HG03342 (cell line): ENCODE measurements at regions not wholly inside any gene's neighbourhood (a gene's known extent, or its start where the extent isn't known, plus 50 kb on each side); places are given as distances from the start of the nearest gene placed in this dataset.

ENCODE experiments used
- ATAC-seq: cut with Tn5 transposase; IDR thresholded peaks from one replicate; pipeline ENCODE4 v1.9.1; 2021; ENCODE audit warnings: mild to moderate bottlenecking, moderate library complexity; ENCODE audit not compliant: unreplicated experiment

DNA sequence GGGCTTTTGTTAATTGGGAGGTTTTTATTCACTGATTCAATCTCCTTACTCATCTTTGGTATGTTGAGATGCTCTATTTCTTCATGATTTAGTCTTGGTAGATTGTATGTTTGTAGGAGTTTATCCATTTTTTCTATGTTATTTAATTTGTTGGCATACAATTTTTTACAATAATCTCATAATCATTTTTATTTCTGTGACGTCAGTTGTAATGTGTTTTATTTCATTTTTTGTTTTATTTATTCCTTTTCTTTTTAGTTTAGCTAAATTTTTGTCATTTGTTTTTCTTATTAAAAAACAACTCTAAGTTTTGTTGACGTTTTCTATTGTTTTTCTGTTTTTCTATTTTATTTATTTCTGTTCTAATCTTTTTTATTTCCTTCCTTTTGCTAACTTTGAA, 389.8 kb downstream of the HS3ST3B1 start:
- no peak for ATAC-seq

DNA sequence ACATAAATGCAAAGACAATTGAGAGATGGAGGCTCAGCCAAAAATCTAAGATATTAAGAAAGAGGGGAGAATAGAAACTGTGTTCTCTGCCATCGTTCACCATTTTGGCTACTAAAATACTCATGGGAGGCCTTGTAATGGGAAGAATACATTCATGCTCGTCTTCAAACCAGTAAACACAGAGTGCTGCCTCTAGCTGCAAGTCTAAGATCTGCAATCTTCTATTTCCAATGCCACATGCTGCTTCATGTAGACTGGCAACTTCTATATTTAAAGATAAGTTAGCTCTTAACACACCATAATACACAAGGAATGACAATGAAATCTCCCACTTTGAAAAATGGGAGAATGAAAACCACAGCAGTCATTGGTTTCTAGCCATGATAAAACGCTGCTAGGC, 387.3 kb downstream of the HS3ST3B1 start:
- ATAC-seq = no peak

DNA sequence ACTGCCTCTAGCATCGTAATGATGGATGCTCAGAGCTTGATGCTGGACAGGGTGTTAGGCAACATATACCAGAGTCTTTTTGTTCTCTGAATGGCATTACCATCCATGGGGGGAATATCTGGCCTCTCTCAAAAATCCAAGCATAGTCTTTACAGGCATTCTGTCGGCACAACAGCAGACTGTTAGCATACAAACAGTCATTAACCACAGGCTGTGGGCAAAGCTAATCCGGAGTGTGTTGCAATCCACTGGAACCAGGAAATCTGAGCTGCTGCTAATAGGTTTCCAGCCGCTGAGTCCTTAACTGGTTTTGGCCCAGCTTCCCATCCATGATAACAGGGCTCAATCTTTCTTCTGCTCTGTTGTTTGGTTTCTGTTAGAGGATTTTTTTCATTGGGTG, 371.9 kb downstream of the HS3ST3B1 start:
- no peak for ATAC-seq

DNA sequence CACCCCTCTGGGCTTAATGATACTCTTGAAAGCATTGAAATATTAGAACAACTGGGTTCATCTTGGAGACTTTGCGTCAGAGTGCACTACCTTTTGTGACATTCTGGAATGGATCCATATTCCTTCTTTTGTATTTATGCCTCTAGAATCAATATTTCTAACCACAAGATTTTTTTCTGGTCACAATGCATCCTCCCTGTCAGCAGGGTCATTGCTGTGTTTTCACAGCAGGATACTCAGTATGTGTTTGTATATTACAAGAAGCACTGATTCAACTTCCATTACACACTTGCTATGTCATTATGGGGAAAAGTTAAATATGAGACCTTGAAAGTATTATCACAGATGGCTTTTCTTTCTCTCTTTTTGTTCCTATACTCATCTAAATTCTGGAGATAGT, 370.0 kb downstream of the HS3ST3B1 start:
- ATAC-seq = no peak

DNA sequence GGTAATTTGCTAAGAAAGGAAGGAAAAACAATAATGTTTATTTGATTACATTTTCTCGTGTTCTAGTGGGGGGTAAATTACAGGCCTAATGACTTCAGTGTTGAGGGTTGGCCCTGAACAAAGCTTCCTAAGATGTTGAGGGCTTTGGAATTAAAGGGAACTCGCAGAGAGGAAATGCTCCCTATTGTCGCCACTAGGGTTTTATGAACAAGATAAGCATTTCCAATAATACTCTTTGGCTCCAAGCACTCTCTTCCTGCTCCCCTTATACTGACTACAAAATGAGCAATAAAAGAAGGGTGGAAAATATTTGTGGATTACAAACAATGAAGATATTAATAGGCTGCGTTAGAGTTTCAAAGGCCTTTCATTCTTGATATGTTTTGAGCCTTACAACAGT, 363.6 kb downstream of the HS3ST3B1 start:
- ATAC-seq = no peak

DNA sequence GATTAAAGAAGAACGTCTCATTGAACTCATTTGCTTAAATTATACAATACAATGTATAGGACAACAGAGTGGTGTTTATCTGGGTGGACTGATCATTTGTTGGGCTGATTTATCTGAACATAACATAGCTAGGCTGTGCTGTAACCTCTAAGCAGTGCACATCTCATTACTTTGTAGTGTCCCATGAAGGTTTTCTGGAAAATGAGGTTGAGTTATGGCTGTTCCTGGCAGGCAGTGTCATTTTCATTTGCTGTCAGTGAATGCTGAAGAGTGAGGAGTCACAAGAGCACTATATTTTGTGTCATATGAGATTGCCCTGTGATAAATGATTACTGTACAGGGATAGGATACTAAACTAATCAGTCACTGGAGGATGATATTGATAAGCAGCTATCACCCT, 340.2 kb downstream of the HS3ST3B1 start:
- no peak for ATAC-seq

DNA sequence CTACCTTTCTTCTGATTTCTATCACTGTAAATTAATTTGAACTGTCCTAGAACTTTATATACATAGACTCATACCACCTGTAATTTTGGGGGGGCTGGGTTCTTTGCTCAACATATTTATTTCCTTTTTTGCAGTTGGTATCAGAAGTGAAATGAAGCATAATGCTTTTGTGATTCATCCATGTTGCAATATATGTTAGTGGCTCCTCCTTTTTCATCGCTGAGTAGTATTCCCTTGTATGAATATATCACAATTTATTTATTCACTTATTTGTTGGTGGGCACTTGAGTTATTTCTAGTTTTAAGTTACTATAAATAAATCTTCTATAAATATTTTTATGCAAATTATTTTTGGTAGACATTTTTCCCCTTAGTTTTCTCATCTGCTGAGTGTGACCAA, 336.4 kb downstream of the HS3ST3B1 start:
- ATAC-seq = no peak

DNA sequence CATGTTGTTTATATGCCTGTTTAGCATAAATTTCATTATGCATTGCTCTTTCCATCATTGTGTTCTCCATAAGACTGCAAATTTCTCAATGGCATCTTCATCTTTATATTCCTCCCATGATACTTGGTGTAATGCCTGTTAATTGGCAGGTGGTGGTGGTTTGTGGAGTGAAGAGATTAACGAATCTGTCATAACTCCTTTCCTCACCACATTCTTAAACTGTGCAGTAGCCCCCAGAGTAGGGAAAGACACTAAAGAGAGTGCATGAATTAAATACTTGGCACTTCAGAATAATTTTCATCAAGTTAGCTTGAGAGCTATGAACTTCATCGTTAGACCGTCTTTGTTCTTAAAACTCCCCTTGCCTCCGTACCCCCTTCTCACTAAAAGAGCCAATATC, 329.7 kb downstream of the HS3ST3B1 start:
- no peak for ATAC-seq

DNA sequence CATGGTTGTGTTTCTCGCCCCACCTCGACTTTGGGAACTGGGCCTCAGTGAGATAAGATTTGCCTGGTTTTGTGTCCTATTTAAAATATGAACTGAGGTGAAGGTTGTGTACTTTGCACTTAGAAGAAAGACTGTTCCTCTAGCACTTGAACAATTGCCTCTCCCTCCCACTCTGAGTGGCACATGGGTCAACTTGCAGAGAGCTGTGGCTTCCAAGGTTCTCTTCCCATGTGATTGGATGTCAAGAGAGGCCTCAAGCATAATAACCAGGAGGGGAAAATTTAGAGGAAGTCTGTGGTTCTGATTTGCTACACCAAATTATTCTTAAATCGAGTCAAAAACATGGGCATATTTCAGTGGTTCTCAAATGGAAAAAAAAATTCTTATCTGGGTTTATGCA, 329.2 kb downstream of the HS3ST3B1 start:
- no peak for ATAC-seq

DNA sequence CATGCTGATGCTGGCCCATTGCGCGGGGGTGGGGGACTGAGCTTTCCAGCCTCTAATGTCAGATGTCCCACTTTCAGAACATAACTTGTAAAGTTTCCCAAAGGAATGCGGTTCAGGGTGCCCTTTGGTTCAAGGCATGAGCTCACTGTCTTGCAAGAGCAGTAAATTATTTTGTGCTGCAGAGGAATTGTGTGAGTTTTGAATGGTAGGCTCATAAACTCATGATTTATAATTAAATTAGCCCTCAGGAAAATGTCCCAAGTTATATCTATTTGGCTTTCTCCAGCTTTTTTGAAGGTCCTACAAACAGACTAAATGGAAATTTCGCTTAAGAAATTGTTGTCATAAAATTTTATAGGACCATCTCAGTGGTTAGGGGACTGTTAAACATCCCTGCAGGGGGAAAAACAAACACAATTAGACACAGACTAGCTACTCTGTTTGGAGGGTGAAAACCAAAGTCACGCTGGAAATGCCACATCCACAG, 321.8 kb downstream of the HS3ST3B1 start:
- ATAC-seq = no peak

DNA sequence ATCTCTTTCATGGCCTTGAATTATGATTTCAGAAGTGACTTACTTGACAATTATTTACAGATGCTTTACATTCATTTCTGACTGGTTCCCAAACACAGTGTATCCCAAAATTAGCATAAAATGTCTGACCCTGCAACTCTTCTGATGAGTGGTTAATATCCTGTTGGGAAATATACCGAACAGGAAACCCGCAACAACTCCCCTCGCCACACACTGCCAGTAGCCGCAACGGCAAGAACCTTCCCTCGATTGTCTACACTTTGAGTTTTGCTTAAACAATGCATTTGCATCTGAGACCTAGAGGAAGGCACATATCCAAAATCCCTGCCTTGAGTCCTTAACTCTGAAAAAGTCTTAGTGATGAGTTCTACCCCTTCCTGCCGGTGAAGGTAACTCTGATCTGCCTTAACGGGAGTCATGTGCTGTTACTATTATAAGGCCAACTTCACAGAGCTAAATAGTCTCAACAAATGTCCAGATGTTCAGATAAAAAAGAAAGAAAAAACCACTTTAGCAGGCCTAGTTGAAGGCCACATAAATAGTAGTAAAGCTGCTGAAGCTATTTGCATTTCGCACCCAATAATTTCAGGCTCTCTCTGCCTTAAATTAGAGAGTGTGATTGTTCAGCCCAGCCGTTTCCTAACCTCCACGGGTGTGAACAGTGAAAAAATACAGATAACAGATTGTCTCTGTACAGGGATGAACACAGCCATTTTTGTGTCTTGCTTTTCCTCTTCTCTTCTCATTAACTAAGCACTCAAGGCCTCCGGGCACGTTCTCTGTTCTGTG, 321.1 kb downstream of the HS3ST3B1 start:
- ATAC-seq = no peak

DNA sequence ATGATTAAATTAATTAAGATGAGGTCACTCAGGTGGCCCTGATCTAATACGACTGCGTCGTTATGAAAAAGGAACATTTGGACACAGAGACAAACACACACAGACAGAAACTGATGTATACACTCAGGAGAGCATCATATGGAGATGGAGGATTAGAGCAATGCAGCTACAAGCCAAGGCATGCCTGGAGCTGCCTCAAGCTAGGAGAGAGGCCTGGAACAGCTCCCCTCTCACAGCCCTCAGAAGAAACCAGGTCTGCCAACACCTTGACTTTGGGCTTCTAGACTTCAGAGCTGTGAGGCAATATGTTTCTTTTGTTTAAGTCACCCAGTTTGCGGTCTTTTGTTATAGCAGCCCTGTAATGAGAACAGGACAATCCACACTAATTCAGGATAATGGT, 318.9 kb downstream of the HS3ST3B1 start:
- no peak for ATAC-seq

DNA sequence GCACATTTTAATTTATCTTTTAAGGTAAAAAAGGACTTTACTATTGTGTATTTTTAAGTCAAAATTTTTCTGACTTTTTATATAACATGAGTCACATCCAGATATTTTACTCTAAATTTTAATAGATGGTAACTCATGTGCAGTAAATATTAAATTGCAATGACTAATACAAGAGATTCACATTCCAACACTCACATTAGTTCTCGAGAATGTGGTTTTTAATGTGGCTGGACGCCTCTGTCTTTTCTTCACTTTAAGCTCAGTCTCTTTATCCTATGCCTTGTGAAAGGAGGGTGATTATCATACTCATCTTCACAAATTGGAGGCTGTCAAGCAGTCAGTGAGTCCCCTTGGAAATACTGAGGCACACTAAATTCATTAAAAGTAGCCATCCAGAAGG, 315.6 kb downstream of the HS3ST3B1 start:
- no peak for ATAC-seq

DNA sequence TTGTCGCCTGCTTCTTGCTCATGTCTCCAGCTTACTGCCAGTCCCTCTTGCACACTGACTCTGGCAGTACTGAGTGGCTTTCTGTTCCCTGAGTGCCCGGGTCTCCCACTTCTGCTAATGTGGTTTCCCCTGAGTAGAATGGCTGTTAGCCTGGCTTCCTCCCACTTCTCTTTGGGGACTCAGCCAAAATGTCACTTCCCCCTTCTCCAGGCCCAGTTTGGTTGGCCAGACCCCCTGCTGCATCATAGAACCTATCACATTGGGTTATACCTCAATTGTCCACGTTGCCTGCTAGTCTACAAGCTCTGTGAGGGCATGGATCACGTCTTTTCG, 304.4 kb downstream of the HS3ST3B1 start:
- no peak for ATAC-seq

DNA sequence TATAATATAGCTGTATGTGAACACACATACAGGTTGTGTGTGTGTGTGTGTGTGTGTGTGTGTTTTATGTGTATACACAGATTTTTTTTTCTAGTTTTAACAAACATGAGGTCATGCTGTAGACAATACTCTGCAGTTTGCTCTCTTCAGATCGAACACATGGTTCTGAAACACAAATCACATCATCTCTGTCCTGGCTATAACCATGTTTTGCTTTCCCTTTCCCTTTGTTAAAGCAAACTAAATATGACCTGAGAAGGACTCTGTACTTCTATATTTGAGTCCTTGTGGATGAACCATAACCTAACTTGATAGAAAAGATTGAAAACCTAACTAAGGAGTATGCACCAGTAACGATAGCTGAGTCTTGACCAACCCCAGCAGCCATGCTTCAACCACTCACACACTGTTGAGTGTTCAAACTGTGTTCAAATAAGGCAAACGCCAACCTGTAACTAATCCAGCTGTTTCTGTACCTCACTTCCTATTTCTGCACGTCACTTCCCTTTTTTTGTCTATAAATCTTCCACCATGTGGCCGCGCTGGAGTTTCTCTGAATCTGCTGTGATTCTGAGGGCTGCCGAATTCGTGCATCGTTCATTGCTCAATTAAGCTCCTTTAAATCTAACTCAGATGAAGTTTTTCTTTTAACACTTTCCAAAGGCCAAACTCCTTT, 303.8 kb downstream of the HS3ST3B1 start:
- no peak for ATAC-seq

DNA sequence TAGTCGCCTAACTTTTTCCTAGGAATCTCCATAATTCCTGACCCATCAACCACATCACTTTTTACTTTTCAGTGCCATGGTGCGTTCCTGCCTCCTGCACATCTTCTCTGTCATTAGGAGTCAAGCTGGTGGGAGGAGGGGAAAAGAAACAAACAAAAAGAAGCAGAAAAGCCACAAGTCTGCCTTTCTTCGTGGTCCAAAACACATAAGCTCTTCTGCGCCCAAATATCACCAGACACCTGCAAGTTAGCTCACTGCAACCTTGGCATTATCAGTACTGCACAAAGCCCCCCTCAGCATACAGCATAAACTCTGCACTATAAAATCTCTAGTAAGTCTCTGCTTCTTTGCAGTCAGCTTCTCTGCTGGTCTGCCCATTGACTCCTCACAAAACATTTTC, 295.3 kb downstream of the HS3ST3B1 start:
- ATAC-seq = no peak

DNA sequence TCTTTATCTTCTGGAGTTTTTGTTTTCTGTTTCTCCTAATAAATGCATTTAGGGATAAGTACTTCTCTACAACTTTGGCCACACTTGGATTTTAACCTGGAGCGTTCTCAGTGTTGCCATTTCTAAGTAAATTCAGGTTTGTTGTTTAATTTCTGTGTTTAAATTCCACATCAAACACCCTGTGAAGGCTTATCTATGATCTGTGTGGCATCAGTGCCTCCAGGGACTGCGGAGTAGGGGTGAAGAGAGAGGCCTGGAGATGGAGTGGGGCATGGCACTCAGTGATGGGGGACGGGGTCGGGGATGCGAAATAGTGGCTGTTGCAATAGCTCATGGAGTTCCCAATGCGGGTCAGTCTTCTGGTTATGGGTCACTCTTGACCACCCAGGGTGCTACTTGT, 294.8 kb downstream of the HS3ST3B1 start:
- no peak for ATAC-seq

DNA sequence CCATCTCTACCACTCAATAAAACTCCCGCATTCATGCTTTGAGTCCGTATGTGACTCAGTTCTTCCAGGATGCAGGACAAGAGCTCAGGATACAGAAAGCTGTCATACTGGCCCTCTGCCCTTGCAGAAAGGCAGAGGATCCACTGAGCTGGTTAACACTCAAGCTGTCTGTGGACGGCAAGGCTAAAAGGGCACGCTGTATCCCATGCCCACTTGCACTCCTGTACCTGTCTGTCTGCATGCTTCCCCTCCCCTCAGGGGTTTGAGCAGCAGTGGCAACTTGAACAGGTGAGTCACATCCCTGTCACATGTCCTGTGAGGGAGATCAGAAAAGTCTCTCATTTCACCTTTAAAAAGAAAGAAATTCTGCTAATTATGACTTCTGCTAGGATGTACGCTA, 293.8 kb downstream of the HS3ST3B1 start:
- ATAC-seq = no peak

DNA sequence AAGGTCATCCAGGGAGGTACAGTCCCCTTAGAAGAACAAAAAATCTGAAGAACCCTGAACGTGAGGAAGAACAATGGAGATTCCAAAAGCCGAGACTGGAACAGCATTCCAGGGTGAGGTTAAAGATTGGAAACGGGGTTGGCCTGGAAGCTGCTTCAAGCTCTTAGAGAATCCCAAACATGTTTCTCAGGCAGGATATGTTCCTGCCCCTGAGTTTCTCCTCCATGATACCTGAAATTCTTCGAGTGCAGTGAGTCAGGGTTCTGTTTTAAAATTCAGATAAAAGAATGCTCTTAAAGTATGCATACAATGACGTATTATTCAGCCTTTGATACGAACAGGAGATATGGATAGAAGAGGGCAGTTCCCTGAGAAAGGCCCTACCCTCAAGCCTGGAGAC, 293.1 kb downstream of the HS3ST3B1 start:
- no peak for ATAC-seq

DNA sequence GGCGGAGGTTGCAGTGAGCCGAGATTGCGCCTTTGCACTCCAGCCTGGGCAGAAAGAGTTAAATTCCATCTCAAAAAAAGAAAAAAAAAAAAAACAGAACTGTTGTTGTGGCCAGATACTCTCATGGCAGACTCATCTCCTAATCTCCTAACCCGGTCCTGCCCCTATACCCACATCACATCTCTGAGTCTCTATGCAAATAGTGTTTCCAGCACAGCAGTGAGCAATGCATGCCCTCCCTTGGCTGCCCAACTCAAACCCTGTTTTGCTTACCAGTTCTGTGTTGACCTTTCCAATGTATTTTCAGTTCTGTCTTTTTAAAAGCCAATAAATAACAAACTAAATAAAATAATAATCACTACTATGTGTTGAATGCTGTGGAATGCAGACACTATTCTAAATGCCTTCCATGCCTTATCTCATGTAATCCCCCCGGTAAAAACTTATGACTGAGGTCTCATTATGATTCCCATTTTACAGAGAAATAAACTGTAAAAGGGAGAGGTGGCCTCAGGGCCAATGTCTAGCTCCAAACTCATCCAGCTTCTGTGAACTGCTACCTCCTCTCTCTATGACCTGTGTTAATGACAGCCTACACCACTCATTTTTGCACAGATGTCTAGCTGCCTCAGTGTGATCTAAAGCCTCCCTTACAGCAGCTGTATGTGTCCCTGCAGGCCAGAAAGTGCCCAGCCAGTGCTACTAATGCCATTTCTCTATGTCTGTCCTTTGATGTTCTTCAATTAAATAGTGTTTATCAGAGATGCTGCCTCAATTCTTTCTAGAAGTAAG, 289.8 kb downstream of the HS3ST3B1 start:
- ATAC-seq = no peak

DNA sequence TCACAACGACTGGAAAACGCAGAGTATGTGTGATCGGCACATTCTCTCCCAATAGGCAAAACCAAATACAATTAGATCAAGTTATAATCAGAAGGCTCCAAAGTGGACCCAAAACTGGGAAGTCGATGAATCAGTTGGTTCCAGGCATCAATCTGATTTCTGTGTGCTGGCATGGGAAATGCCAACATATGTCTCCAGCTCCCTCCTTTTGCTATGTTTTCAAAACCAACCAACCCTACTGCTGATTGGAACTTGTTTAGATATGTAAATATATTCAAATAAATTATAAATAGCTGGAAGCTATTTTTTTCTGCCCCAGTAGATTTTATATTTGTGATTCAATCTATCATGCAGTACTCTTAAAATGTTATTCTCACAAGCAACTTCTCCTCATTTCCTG, 284.2 kb downstream of the HS3ST3B1 start:
- ATAC-seq = no peak

DNA sequence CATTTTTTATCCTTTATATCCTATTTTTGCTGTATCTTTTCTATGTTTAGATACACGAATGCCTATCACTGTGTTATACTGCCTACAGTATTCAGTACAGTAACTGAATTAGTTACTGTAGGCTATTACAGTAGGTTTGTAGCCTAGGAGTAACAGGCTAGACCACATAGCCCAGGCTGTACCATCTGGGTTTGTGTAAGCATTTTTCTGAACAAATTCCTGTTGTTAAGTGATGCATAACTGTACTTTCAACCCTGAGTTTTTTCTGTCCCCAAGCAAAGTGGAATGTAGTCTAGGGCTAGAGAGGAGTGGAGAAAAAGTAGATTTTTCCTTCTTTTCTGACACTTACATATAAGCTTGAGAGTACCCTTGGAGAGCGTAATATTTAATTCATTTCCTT, 282.1 kb downstream of the HS3ST3B1 start:
- no peak for ATAC-seq
